WERI-Rb-1 (cell line): ENCODE measurements at regions not wholly inside any gene's neighbourhood (a gene's known extent, or its start where the extent isn't known, plus 50 kb on each side); places are given as distances from the start of the nearest gene placed in this dataset.

Experiments
- DNase-seq: peaks from one replicate; pipeline ENCODE4 v3.0.0-alpha.2; 2020
- H3K27ac ChIP-seq: fragments of 250-450 bp; sonication (Bioruptor Pico); 2 replicates; pipeline ENCODE4 v1.5.1; 2020; ENCODE audit warnings: mild to moderate bottlenecking, moderate library complexity
- H3K27me3 ChIP-seq: fragments of 250-450 bp; sonication (Bioruptor Pico); 2 replicates; pipeline ENCODE4 v1.5.1; 2021; ENCODE audit warnings: mild to moderate bottlenecking, low read depth, moderate library complexity; ENCODE audit not compliant: insufficient read depth, severe bottlenecking
- H3K36me3 ChIP-seq: fragments of 250-450 bp; sonication (Bioruptor Pico); 2 replicates; pipeline ENCODE4 v1.5.1; 2020; ENCODE audit warnings: mild to moderate bottlenecking, moderate library complexity
- H3K4me3 ChIP-seq: 2 replicates; pipeline ENCODE4 v1.5.1; 2011; ENCODE audit warnings: low read depth, mild to moderate bottlenecking, control low read depth, low read length
- H3K9me3 ChIP-seq: fragments of 250-450 bp; sonication (Bioruptor Pico); 2 replicates; pipeline ENCODE4 v1.5.1; 2021; ENCODE audit warnings: mild to moderate bottlenecking, moderate library complexity; ENCODE audit not compliant: severe bottlenecking
- TF ChIP-seq, protein P1 (sequence below): IDR thresholded peaks from 2 replicates; pipeline ENCODE4 v1.5.1; 2011; ENCODE audit warnings: low read depth, mild to moderate bottlenecking, control low read depth, inconsistent platforms, low read length

- no peak for DNase-seq
- TF ChIP-seq, protein P1, sequence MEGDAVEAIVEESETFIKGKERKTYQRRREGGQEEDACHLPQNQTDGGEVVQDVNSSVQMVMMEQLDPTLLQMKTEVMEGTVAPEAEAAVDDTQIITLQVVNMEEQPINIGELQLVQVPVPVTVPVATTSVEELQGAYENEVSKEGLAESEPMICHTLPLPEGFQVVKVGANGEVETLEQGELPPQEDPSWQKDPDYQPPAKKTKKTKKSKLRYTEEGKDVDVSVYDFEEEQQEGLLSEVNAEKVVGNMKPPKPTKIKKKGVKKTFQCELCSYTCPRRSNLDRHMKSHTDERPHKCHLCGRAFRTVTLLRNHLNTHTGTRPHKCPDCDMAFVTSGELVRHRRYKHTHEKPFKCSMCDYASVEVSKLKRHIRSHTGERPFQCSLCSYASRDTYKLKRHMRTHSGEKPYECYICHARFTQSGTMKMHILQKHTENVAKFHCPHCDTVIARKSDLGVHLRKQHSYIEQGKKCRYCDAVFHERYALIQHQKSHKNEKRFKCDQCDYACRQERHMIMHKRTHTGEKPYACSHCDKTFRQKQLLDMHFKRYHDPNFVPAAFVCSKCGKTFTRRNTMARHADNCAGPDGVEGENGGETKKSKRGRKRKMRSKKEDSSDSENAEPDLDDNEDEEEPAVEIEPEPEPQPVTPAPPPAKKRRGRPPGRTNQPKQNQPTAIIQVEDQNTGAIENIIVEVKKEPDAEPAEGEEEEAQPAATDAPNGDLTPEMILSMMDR, result no peak
- Histone ChIP-seq H3K9me3 (no peaks in the 10 kb centered on the region), H3K36me3 (no peaks in the 10 kb centered on the region), H3K27me3 (peaks cover 19% of the 10 kb centered on the region), H3K27ac (no peak overlapping the region), H3K4me3 (no peak overlapping the region)
Observed at GRCh38 chr14:38385836-38386235, 129.9 kb upstream of the CLEC14A start.

DNA sequence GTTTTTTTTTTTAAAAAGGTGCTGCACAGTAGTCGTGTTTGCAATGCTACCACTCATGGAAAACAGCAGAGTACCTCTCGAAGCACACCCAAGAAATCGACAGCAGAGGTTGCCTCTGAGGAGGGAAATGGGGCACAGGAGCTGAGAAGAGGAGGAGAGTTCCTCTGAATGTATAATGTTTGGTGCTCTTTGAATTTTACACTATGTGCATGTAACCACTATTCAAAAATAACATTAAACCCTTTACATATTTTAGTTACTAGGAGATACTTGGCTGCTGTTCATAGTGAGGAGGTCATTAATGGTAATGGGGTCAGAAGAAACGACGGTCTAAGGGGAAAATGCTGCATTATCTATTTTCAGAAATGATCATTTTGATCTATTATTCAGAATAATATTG, 129.4 kb upstream of the CLEC14A start:
- H3K27me3 ChIP-seq, result peaks cover 17% of the 10 kb centered on the region
- no peaks in the 10 kb centered on the region for H3K9me3 ChIP-seq
- TF ChIP-seq, protein P1, result no peak
- no peak overlapping the region for H3K27ac ChIP-seq
- H3K4me3 ChIP-seq, result no peak overlapping the region
- no peak for DNase-seq
- no peaks in the 10 kb centered on the region for H3K36me3 ChIP-seq

DNA sequence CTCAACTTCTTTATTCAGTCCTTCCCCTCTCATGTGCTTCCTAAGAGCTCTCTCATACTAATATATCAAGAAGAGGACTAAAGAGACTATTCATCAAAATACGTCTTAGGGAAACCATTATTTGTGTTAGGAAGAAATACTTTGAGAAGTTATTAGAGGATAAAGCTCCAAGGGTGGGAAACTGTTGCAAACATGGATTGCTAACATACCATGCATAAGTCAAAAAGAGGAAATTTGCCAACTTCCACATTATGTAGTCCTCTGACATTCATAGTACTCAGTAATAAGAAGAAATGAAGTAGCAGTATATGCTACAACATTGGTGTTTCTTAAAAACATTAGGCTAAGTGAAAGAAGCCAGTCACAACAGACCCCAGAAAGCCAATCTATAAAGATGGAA, 128.8 kb upstream of the CLEC14A start:
- no peak overlapping the region for H3K4me3 ChIP-seq
- no peak for DNase-seq
- TF ChIP-seq, protein P1, result no peak

GRCh38 chr14:38367922-38368321, 112.0 kb upstream of the CLEC14A start:
- DNase-seq, result no peak
- Histone ChIP-seq H3K9me3 (no peaks in the 10 kb centered on the region), H3K36me3 (no peaks in the 10 kb centered on the region), H3K27ac (no peak overlapping the region), H3K4me3 (no peak overlapping the region), H3K27me3 (peaks cover 49% of the 10 kb centered on the region)
- TF ChIP-seq, protein P1, result no peak

More for the DNA sequence above, 128.8 kb upstream of the CLEC14A start:
- Histone ChIP-seq H3K27me3 (peaks cover 12% of the 10 kb centered on the region), H3K9me3 (no peaks in the 10 kb centered on the region), H3K27ac (no peak overlapping the region), H3K36me3 (no peaks in the 10 kb centered on the region)

DNA sequence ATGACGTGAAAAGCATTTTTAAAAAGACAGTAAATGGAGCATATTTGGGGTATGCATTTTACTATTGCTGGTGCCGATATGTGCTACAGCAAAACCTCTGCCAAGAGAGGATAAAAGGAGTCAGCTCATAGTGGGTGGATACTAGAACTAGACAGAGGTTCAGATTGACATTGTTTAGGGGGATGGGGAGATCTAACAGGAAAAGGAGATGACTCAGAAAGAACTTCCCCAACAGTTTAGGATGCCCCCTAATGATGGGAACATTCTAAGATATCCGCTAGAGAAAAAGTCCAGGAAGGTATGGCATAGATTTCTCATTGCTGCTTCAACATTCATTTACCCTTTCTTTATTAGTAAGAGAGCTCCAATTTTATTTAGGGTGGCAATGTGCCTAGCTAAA, 110.5 kb upstream of the CLEC14A start:
- Histone ChIP-seq H3K9me3 (no peaks in the 10 kb centered on the region), H3K27ac (no peak overlapping the region), H3K27me3 (peaks cover 47% of the 10 kb centered on the region), H3K36me3 (no peaks in the 10 kb centered on the region), H3K4me3 (no peak overlapping the region)
- DNase-seq, result no peak
- TF ChIP-seq, protein P1, result no peak

- TF ChIP-seq, protein P1, result no peak
- Histone ChIP-seq H3K9me3 (no peaks in the 10 kb centered on the region), H3K4me3 (no peak overlapping the region), H3K36me3 (no peaks in the 10 kb centered on the region), H3K27ac (no peak overlapping the region), H3K27me3 (peaks cover 60% of the 10 kb centered on the region)
- DNase-seq, result no peak
Observed at GRCh38 chr14:38363217-38363616, 107.3 kb upstream of the CLEC14A start.
